Endodermal cell (in vitro differentiated cells): ENCODE measurements at regions not wholly inside any gene's neighbourhood (a gene's known extent, or its start where the extent isn't known, plus 50 kb on each side); places are given as distances from the start of the nearest gene placed in this dataset.
A peak's percentile ranks its signal among the peaks of the same experiment; 100 is the strongest.

Source experiments
- DNase-seq: peaks from one replicate; pipeline ENCODE4 v3.0.0-alpha.2; 2017
- H3K27ac ChIP-seq: 2 replicates; pipeline ENCODE4 v1.5.1; 2013; ENCODE audit warnings: mild to moderate bottlenecking, low read depth, low read length, moderate library complexity
- H3K27me3 ChIP-seq: 2 replicates; pipeline ENCODE4 v1.6.1; 2013; ENCODE audit warnings: mild to moderate bottlenecking, low read length, moderate library complexity; ENCODE audit not compliant: insufficient read depth, control insufficient read depth, poor library complexity, severe bottlenecking
- H3K36me3 ChIP-seq: 2 replicates; pipeline ENCODE4 v1.7.0; 2013; ENCODE audit warnings: mild to moderate bottlenecking, low read length, moderate library complexity; ENCODE audit not compliant: control insufficient read depth, insufficient read depth
- H3K4me1 ChIP-seq: one replicate; pipeline ENCODE4 v1.7.0; 2013; ENCODE audit warnings: low read length; ENCODE audit not compliant: control insufficient read depth, insufficient read depth
- H3K4me3 ChIP-seq: 2 replicates; pipeline ENCODE4 v1.5.1; 2013; ENCODE audit warnings: mild to moderate bottlenecking, low read length, moderate library complexity
- H3K9ac ChIP-seq: 2 replicates; pipeline ENCODE4 v1.6.1; 2013; ENCODE audit warnings: mild to moderate bottlenecking, low read length, moderate library complexity; ENCODE audit not compliant: poor library complexity, severe bottlenecking; ENCODE audit errors: extremely low read depth
- H3K9me3 ChIP-seq: 2 replicates; pipeline ENCODE4 v1.6.1; 2013; ENCODE audit warnings: mild to moderate bottlenecking, low read length, moderate library complexity; ENCODE audit not compliant: control insufficient read depth
- H3K27ac Mint-ChIP-seq: 2 replicates; pipeline ENCODE4 v1.8.0; 2020; ENCODE audit warnings: mixed read lengths
- H3K27me3 Mint-ChIP-seq: 2 replicates; pipeline ENCODE4 v1.8.0; 2021; ENCODE audit warnings: mild to moderate bottlenecking, mixed read lengths; ENCODE audit not compliant: insufficient read depth
- H3K36me3 Mint-ChIP-seq: 2 replicates; pipeline ENCODE4 v1.8.0; 2020; ENCODE audit warnings: low read depth, mixed read lengths
- H3K4me1 Mint-ChIP-seq: 2 replicates; pipeline ENCODE4 v1.8.0; 2020; ENCODE audit warnings: mixed read lengths
- H3K4me3 Mint-ChIP-seq: 2 replicates; pipeline ENCODE4 v1.8.0; 2020; ENCODE audit warnings: mild to moderate bottlenecking, moderate library complexity, mixed read lengths
- H3K9me3 Mint-ChIP-seq: 2 replicates; pipeline ENCODE4 v1.8.0; 2020; ENCODE audit warnings: mild to moderate bottlenecking, mixed read lengths
- WGBS, 2 experiments: methylation state at CpG; one replicate each; pipeline versions ENCODE4 v1.1.5 to v1.1.7; 2013; ENCODE audit warnings: missing lambda C conversion rate in 2 of 2, mixed read lengths in 1 of 2; ENCODE audit not compliant: insufficient coverage in 1 of 2, insufficient read length in 1 of 2; 5-methylcytosine and 5-hydroxymethylcytosine counted together
- TF ChIP-seq, protein P1 (sequence below): fragments of 200-600 bp; sonication (generic); conservative IDR thresholded peaks from 2 replicates; pipeline ENCODE4 v1.5.0; 2021; ENCODE audit warnings: antibody characterized with exemption, mild to moderate bottlenecking

DNA sequence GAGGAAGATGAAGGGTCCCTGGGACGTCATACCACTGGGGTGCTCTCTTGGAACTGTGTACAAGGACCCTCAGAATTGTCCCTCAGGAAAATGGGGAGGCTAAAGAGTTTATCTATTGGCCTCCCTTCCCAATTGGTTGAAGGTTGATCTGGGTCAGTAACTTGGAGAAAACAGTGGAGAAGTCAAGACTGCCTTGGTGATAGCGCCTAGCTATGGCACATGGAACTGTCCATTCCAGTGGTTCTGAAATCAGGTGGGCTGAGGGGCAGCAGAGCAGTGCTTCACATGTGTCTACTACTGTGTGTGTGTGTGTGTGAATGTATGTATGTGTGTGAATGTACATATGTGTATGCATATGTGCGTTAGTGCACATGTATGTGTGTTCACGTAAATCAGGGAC lies 316.1 kb downstream of the AACS start:
- Mint-ChIP-seq H3K4me1 (no peaks in the 10 kb centered on the region), H3K9me3 (no peaks in the 10 kb centered on the region), H3K27me3 (no peaks in the 10 kb centered on the region), H3K27ac (no peak overlapping the region), H3K36me3 (no peaks in the 10 kb centered on the region), H3K4me3 (no peak overlapping the region)
- peak; percentile 76 for DNase-seq
- WGBS, 2 experiments = 91 to 100% methylated on average over 3 to 4 of the region's 4 CpGs
- no peaks in the 10 kb centered on the region for H3K4me1 ChIP-seq
- no peaks in the 10 kb centered on the region for H3K9me3 ChIP-seq
- H3K27ac ChIP-seq = no peak overlapping the region
- TF ChIP-seq, protein P1, sequence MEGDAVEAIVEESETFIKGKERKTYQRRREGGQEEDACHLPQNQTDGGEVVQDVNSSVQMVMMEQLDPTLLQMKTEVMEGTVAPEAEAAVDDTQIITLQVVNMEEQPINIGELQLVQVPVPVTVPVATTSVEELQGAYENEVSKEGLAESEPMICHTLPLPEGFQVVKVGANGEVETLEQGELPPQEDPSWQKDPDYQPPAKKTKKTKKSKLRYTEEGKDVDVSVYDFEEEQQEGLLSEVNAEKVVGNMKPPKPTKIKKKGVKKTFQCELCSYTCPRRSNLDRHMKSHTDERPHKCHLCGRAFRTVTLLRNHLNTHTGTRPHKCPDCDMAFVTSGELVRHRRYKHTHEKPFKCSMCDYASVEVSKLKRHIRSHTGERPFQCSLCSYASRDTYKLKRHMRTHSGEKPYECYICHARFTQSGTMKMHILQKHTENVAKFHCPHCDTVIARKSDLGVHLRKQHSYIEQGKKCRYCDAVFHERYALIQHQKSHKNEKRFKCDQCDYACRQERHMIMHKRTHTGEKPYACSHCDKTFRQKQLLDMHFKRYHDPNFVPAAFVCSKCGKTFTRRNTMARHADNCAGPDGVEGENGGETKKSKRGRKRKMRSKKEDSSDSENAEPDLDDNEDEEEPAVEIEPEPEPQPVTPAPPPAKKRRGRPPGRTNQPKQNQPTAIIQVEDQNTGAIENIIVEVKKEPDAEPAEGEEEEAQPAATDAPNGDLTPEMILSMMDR = no peak
- no peaks in the 10 kb centered on the region for H3K36me3 ChIP-seq
- H3K27me3 ChIP-seq = no peaks in the 10 kb centered on the region
- H3K9ac ChIP-seq = no peak overlapping the region
- H3K4me3 ChIP-seq = no peak overlapping the region

DNA sequence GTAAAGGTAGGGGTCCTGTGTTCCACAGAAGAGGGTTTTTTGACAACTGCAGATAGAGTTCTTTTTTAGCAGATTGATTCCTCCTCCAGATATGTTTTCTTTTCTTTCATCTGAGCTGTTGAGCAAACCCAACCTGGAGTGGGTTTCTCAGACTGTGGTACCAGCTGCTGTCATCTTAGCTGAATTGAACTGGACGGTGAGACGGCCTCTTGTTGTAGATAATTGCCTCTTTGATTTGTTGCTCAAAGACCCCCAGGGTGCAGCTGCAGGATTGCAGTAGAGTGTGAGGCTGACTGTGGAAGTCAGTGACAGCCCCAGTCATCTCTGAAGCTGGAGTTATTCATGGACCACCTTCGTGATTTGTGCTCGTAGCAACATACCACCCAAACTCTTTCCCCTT lies 317.7 kb downstream of the AACS start:
- H3K27ac ChIP-seq = no peak overlapping the region
- Mint-ChIP-seq H3K9me3 (no peaks in the 10 kb centered on the region), H3K27me3 (no peaks in the 10 kb centered on the region), H3K27ac (no peak overlapping the region), H3K36me3 (no peaks in the 10 kb centered on the region), H3K4me1 (no peaks in the 10 kb centered on the region), H3K4me3 (no peak overlapping the region)
- H3K9ac ChIP-seq = no peak overlapping the region
- 45 to 69% methylated on average over 2 of the region's 4 CpGs for WGBS, 2 experiments
- H3K9me3 ChIP-seq = no peaks in the 10 kb centered on the region
- H3K27me3 ChIP-seq = no peaks in the 10 kb centered on the region
- TF ChIP-seq, protein P1 = no peak
- no peak overlapping the region for H3K4me3 ChIP-seq
- DNase-seq = no peak
- no peaks in the 10 kb centered on the region for H3K4me1 ChIP-seq
- no peaks in the 10 kb centered on the region for H3K36me3 ChIP-seq

DNA sequence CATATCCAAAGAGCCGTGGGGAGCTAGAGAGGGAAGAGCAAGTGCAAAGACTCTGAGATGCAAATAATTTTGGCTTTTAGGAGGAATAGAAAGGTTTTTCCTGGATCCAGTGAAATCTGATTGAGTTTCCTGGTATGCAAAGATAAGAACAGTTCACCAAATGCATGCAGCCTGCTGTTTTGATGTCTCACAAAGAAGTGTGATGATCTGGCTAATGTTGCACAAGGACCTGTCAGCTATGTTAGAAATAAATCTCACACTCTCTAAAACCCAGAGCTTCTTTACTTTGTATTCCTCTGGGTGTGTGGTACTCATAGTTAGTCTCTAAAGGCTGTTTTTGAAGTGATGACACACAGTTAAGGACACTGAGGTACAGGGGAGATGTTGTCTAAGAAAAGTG lies 321.4 kb downstream of the AACS start:
- Mint-ChIP-seq H3K4me1 (no peaks in the 10 kb centered on the region), H3K9me3 (no peaks in the 10 kb centered on the region), H3K36me3 (no peaks in the 10 kb centered on the region), H3K4me3 (no peak overlapping the region), H3K27me3 (no peaks in the 10 kb centered on the region), H3K27ac (no peak overlapping the region)
- H3K27me3 ChIP-seq = no peaks in the 10 kb centered on the region
- H3K4me3 ChIP-seq = no peak overlapping the region
- no peak overlapping the region for H3K27ac ChIP-seq
- H3K9ac ChIP-seq = no peak overlapping the region
- no peaks in the 10 kb centered on the region for H3K4me1 ChIP-seq
- peak; percentile 1 for DNase-seq
- H3K36me3 ChIP-seq = no peaks in the 10 kb centered on the region
- TF ChIP-seq, protein P1 = no peak
- WGBS, 2 experiments = 86 to 92% methylated on average over 1 of the region's 1 CpG
- H3K9me3 ChIP-seq = no peaks in the 10 kb centered on the region
